Peyer's patch (tissue), 4 donors: ENCODE measurements at regions not wholly inside any gene's neighbourhood (a gene's known extent, or its start where the extent isn't known, plus 50 kb on each side); places are given as distances from the start of the nearest gene placed in this dataset.
A peak's percentile ranks its signal among the peaks of the same experiment; 100 is the strongest.

Source experiments
- DNase-seq, 3 donors: peaks; one replicate each; pipeline ENCODE4 v3.0.0-alpha.2; 2017 to 2019
- H3K27ac ChIP-seq, 4 donors: fragments of 200-600 bp; sonication (generic); one replicate each; pipeline ENCODE4 v1.5.1; 2016 to 2019
- H3K27me3 ChIP-seq, 2 donors: fragments of 200-600 bp; sonication (generic); one replicate each; pipeline ENCODE4 v1.5.1; 2019
- H3K36me3 ChIP-seq, 3 donors: fragments of 200-600 bp; sonication (generic); one replicate each; pipeline ENCODE4 v1.5.1; 2016 to 2019
- H3K4me1 ChIP-seq, 4 donors: fragments of 200-600 bp; sonication (generic); one replicate each; pipeline ENCODE4 v1.5.1; 2016 to 2019
- H3K4me3 ChIP-seq, 4 donors: fragments of 200-600 bp; sonication (generic); 1 replicate in 3 of 4; 2 replicates in 1 of 4; pipeline ENCODE4 v1.5.1; 2016 to 2019; ENCODE audit warnings: mild to moderate bottlenecking in 1 of 4
- H3K9me3 ChIP-seq, 4 donors: fragments of 200-600 bp; sonication (generic); one replicate each; pipeline ENCODE4 v1.5.1; 2016 to 2019; ENCODE audit warnings: mild to moderate bottlenecking in 1 of 4
- CTCF ChIP-seq, 6 experiments: fragments of 450-650 bp in 4 of 6; fragments of 200-600 bp in 2 of 6; sonication (generic) in 1 of 6; IDR thresholded peaks; one replicate each; pipeline ENCODE4 v1.5.1; 2017 to 2019; ENCODE audit warnings: antibody characterized with exemption in 6 of 6, mild to moderate bottlenecking in 3 of 6, moderate library complexity in 1 of 6
- POLR2A ChIP-seq, 2 donors: fragments of 450-650 bp; IDR thresholded peaks; one replicate each; pipeline ENCODE4 v1.5.1; 2017; ENCODE audit warnings: antibody characterized with exemption in 2 of 2, mild to moderate bottlenecking in 2 of 2, moderate library complexity in 2 of 2

- H3K27ac ChIP-seq, result peak overlapping the region in 1 of 4 donors; percentile 77
- no peaks in the 10 kb centered on the region for H3K27me3 ChIP-seq
- no peak overlapping the region for H3K4me3 ChIP-seq
- no peaks in the 10 kb centered on the region for H3K36me3 ChIP-seq
- TF ChIP-seq CTCF (IDR thresholded peaks at IDR 0.05) (no peak), POLR2A (IDR thresholded peaks at IDR 0.05) (no peak)
- no peaks in the 10 kb centered on the region for H3K9me3 ChIP-seq
- H3K4me1 ChIP-seq, result peaks cover 0 to 12% (median 0%) of the 10 kb centered on the region in 4 donors
- DNase-seq, result no peak
Measured at GRCh38 chr13:97140131-97140530, 82.0 kb upstream of the MBNL2 start.

- TF ChIP-seq CTCF (IDR thresholded peaks at IDR 0.05) (no peak), POLR2A (IDR thresholded peaks at IDR 0.05) (no peak)
- Histone ChIP-seq H3K9me3 (no peaks in the 10 kb centered on the region), H3K4me3 (no peak overlapping the region), H3K4me1 (peaks cover 0 to 12% (median 0%) of the 10 kb centered on the region in 4 donors), H3K27ac (peak overlapping the region in 3 of 4 donors; percentile 6 to 77 (median 7)), H3K27me3 (no peaks in the 10 kb centered on the region), H3K36me3 (no peaks in the 10 kb centered on the region)
- DNase-seq, result no peak
Measured at GRCh38 chr13:97140611-97141010, 81.5 kb upstream of the MBNL2 start.

- Histone ChIP-seq H3K9me3 (no peaks in the 10 kb centered on the region), H3K4me1 (peaks cover 0 to 12% (median 0%) of the 10 kb centered on the region in 4 donors), H3K27me3 (no peaks in the 10 kb centered on the region), H3K27ac (peak overlapping the region in 3 of 4 donors; percentile 6 to 82 (median 77)), H3K4me3 (no peak overlapping the region), H3K36me3 (no peaks in the 10 kb centered on the region)
- TF ChIP-seq POLR2A (IDR thresholded peaks at IDR 0.05) (no peak), CTCF (IDR thresholded peaks at IDR 0.05) (no peak)
- DNase-seq, result no peak
Measured at GRCh38 chr13:97141097-97141496, 81.0 kb upstream of the MBNL2 start.

GRCh38 chr13:97141564-97142005, 80.5 kb upstream of the MBNL2 start:
- peak overlapping the region in 3 of 4 donors; percentile 17 to 55 (median 37) for H3K4me3 ChIP-seq
- peak; percentile 87 to 88 for TF ChIP-seq POLR2A (IDR thresholded peaks at IDR 0.05)
- TF ChIP-seq CTCF (IDR thresholded peaks at IDR 0.05), result no peak

GRCh38 chr13:97142452-97142851, 79.7 kb upstream of the MBNL2 start:
- TF ChIP-seq POLR2A (IDR thresholded peaks at IDR 0.05) (peak; percentile 67 to 79), CTCF (IDR thresholded peaks at IDR 0.05) (no peak)
- peak overlapping the region in 3 of 4 donors; percentile 17 to 55 (median 37) for H3K4me3 ChIP-seq
- H3K9me3 ChIP-seq, result no peaks in the 10 kb centered on the region
- no peaks in the 10 kb centered on the region for H3K27me3 ChIP-seq
- peak overlapping the region in 3 of 4 donors; percentile 60 to 82 (median 77) for H3K27ac ChIP-seq
- peak in 2 of 3 donors; percentile 77 to 81 for DNase-seq
- H3K36me3 ChIP-seq, result no peaks in the 10 kb centered on the region
- peaks cover 0 to 12% (median 0%) of the 10 kb centered on the region in 4 donors for H3K4me1 ChIP-seq

More at GRCh38 chr13:97141564-97142005, 80.5 kb upstream of the MBNL2 start:
- Histone ChIP-seq H3K9me3 (no peaks in the 10 kb centered on the region), H3K36me3 (no peaks in the 10 kb centered on the region), H3K27ac (peak overlapping the region in 3 of 4 donors; percentile 60 to 82 (median 77)), H3K27me3 (no peaks in the 10 kb centered on the region), H3K4me1 (peaks cover 0 to 12% (median 0%) of the 10 kb centered on the region in 4 donors)
- DNase-seq, result peak in 2 of 3 donors; percentile 73 to 87
